Cardiac fibroblast (primary cell): ENCODE measurements at regions not wholly inside any gene's neighbourhood (a gene's known extent, or its start where the extent isn't known, plus 50 kb on each side); places are given as distances from the start of the nearest gene placed in this dataset.
"Not testable (repeated sequence)": the region's sequence is repeated elsewhere in the genome, so short reads cannot be mapped to it uniquely, and the experiment has no call there.

Experiments
- DNase-seq, 2 donors: peaks; one replicate each; pipeline versions ENCODE4 v3.0.0 to v3.0.0-alpha.2; 2010; ENCODE audit warnings: low read depth in 2 of 2
- H3K4me3 ChIP-seq, 2 donors: replicated peaks in 1 of 2; 1 replicate in 1 of 2; 2 replicates in 1 of 2; pipeline ENCODE4 v1.5.1; 2011; ENCODE audit warnings: low read depth in 2 of 2, low read length in 2 of 2, mild to moderate bottlenecking in 2 of 2, moderate library complexity in 1 of 2
- CTCF ChIP-seq: IDR thresholded peaks from one replicate; pipeline ENCODE4 v1.5.1; 2011; ENCODE audit warnings: low read depth, mild to moderate bottlenecking, low read length, inconsistent platforms

- TF ChIP-seq CTCF = no peak
- H3K4me3 ChIP-seq = no peak overlapping the region
- no peak for DNase-seq
Measured at GRCh38 chr5:82952326-82952725, 124.9 kb downstream of the TMEM167A start.

- not testable (repeated sequence) for H3K4me3 ChIP-seq, DNase-seq
Measured at GRCh38 chr5:82944267-82944666, 132.9 kb downstream of the TMEM167A start.

- no peak for DNase-seq
Measured at GRCh38 chr5:82942083-82942881, 134.9 kb downstream of the TMEM167A start.

GRCh38 chr5:82938901-82939725 lies 138.1 kb downstream of the TMEM167A start:
- no peak for TF ChIP-seq CTCF
- DNase-seq = peak in 1 of 2 donors; percentile 53
- no peak overlapping the region for H3K4me3 ChIP-seq

More at GRCh38 chr5:82942083-82942881, 134.9 kb downstream of the TMEM167A start:
- TF ChIP-seq CTCF = no peak
- no peak overlapping the region for H3K4me3 ChIP-seq

GRCh38 chr5:82932473-82933220 lies 144.5 kb downstream of the TMEM167A start:
- H3K4me3 ChIP-seq, DNase-seq: not testable (repeated sequence)

- H3K4me3 ChIP-seq = no peak overlapping the region
- DNase-seq = peak; percentile 12 to 64
- no peak for TF ChIP-seq CTCF
Measured at GRCh38 chr5:82931110-82931509, 146.1 kb downstream of the TMEM167A start.

- H3K4me3 ChIP-seq = no peak overlapping the region
- TF ChIP-seq CTCF = no peak
- peak; percentile 24 to 36 for DNase-seq
Measured at GRCh38 chr5:82925061-82925411, 152.2 kb downstream of the TMEM167A start.
